DMS53 treated with DMSO at 0.1 percent for 48 hours (cell line): ENCODE measurements at regions not wholly inside any gene's neighbourhood (a gene's known extent, or its start where the extent isn't known, plus 50 kb on each side); places are given as distances from the start of the nearest gene placed in this dataset.
A peak's percentile ranks its signal among the peaks of the same experiment; 100 is the strongest.

Experiments used
- DNase-seq: peaks from one replicate; lab custom pipeline; 2025; ENCODE audit not compliant: unreplicated experiment; lab: John Stamatoyannopoulos, UW

DNA sequence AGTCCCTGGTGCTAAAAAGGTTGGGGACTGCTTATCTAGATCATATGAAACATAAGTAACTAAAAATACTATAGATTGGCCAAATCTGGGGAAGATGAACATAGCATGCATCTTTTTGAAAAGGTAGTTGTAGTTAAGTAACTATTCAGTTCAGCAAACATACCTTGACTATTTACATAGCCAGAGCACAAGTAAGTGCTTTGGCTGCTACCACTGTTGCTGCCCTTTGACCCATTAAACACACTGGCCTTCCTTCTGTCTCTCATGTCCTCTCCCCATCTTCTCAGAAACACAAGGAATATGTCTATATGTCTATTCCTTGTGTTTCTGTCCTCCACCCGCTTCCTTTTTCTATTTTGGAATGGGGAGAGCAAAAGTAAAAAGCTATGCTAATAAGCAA lies 87.9 kb upstream of the SPRY1 start:
- no peak for DNase-seq

DNA sequence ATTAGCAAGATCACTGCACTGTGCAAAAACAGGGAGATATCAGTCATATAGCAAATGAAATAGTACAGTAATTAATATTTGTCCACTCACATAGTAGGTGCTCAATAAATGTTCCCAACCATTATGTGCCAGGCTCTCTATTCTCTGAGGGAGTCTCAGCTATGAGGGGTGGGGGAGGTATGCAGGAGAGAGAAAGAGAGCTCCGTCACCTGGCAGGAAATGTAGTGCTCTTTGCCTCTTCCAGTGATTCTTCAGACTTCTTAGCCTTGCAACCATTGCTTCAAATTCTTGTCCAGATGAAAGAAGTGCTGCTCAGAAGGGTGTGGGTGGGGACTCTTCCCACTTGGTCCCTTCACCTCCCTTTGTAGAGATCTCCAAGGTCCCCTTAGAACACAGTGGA lies 84.5 kb upstream of the SPRY1 start:
- DNase-seq, result no peak

DNA sequence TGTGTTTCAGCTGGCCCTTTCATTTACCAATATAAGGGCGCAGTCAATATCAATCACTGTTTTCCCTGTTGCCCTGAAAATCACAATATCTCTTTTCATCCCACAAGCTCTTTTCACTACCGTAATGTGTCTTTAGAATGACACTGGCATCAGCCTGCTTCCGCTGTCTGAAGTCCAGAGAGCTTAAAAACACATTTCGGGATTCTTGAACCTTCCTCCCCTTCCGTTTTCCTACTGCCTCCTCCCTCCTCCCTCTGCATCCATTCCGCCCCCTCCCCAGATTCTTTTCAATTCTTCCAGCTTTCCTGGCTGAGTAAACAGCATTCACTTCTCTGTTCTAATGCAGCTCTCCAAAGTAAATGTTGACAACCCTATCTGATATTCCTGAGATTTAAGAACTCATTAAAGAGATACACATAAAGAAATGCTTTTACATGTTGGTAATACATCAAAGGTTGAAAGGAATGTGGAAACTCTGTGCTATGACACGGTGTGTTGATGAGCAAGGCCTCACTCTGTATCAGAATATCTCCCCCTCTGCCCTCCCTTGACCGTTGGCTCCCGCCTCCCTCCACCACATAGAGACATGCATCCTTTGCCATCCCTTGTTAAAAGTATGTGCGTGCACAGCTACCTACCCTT lies 83.5 kb upstream of the SPRY1 start:
- no peak for DNase-seq

DNA sequence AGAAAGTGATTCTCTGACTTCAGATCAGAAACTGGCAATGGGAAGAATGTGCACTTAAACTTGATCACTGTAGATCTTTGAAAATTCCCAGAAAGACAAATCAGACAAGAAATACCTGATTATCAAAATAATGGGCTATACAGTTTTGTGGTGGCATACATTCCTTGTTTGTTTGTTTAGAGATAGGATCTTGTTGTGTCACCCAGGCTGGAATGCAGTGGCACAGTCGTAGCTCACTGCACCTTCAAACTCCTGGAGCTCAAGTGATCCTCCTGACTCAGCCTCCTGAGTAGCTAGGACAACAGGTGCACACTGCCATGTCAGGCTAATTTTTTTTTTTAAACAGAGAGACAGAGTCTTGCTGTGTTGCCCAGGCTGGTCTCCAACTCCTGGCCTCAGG lies 81.0 kb upstream of the SPRY1 start:
- DNase-seq, result no peak

DNA sequence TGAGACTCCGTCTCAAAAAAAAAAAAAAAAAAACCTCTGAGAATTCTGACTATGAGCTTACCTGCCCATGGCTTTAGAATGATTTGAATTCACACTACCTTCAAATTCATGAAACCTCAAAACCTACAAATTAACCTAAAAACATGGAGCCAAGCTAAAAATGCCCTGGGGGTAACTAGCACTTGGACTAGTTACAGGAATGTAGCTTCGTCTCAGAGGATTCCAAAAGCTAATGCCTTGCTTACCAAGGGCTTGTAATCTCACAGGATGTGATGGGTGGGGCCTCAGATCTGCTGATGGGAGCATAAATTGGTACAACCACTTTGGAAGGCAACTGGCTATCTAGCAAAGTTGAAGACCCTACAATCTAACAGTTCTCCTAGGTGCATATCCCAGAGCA lies 79.4 kb upstream of the SPRY1 start:
- DNase-seq, result no peak

DNA sequence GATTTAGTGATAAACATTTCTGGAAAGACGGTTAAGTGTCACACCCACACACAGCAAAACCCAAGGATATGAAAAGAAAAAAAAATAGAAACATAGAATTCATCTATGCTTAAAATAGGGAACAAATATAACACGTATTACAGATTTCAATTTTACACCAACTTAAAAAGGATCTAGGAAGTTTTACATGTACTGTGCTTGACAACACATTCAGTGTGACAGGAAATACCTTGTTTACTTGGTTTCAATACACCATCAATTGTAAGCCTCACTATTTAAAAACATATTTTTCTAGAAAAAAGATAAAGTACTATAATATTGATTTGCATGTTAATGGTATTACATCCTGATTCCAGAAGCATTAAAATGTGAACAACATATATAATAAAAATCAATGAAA lies 77.0 kb upstream of the SPRY1 start:
- DNase-seq, result no peak

DNA sequence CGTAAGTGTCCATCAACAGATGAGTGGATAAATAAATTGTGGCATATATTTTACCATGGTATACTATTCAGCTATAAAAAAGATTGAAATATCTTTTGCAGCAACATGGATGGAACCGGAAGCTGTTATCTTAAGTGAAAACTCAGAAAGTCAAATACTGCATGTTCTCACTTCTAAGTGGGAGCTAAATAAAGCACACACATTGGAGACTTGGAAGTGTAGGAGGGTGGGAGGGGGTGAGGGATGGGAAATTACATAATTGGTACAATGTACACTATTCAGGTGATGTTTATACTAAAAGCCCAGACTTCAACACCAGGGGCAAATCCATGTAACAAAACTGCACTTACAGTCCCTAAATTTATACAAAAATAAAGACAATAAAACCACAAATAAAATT lies 72.6 kb upstream of the SPRY1 start:
- no peak for DNase-seq

DNA sequence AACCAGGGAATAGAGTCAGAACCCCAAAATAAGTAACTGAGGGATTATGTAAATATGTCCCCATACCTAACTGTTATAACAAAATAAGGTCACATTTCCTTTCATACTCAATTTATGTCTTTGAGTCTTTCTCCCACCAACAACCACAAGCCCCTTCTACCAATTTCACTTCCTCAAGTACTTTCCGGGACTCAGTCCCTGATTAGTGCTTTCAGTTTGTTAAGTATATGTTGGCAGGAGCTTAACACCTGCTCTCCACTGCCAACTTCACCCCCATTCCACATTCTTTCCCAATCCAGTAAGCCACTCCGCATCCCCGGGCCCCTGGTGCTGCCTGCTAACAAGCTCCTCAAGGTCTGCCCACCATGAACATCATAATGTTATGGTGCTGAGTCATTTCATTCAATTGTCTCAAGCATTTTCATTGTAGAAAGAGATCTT lies 71.3 kb upstream of the SPRY1 start:
- no peak for DNase-seq

DNA sequence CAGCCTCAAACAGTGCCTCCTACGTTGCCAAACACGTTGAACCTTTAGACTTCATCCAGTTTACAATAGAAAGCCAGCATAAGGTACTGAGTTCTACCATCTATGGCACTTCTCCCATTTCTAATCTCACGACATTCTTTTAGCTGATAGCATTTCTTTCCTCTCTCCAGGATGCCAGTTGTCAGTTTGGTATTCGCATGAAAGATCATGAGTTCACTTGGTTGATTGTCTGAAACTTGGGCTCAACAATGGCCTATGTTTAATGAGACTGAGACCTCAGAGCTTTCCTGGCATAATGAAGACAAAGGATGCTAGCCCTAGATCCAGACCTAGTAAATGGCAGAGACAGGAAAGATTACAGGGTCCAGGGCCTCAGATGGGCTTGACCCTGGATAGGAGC lies 69.2 kb upstream of the SPRY1 start:
- DNase-seq, result no peak

DNA sequence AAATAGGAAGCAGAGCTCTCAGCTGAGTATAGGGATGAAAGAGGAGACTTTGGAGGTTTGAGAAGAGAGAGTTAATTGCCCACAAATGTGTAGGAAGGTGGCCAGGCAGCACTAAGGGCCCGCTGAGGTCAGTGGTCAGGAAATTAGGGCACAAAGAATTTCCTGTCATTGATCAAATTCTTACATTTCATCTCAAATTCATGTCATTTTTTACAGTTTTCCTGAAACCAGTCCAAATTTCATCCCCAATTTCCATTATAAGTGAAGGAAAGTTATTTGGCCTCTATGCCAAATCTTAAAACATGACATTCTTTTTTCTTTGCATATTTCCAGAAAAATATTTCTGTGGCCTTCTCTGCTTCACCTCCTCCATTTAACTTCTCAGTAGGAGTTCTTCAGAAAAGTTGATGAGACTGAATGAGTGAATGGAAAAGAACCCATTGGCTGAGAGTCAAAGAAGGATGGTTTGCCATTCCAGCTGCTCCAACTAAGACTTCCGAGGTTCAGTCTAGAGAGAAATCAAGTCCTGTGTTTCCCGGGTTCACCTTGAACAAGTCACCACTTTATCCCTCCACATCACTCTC lies 68.7 kb upstream of the SPRY1 start:
- DNase-seq, result no peak

DNA sequence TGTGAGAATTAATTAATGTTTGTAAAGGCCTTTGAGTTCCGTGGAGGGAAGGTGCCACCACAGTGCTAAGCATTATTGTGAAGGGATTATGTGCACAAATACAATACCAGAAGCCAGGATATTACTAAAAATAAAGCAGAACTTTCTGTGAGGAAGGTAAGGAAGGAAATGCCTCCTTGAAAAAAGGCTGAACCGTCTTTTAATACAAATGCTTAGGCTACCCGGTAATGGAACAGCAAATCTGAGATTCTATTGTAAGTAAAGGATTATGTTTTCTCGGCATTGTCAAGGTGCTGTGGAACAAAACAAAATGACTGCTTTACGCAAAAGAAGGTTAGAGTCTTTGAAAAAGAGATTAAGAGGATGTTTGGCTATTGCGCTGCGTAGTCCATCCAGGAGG lies 57.9 kb upstream of the SPRY1 start:
- no peak for DNase-seq

DNA sequence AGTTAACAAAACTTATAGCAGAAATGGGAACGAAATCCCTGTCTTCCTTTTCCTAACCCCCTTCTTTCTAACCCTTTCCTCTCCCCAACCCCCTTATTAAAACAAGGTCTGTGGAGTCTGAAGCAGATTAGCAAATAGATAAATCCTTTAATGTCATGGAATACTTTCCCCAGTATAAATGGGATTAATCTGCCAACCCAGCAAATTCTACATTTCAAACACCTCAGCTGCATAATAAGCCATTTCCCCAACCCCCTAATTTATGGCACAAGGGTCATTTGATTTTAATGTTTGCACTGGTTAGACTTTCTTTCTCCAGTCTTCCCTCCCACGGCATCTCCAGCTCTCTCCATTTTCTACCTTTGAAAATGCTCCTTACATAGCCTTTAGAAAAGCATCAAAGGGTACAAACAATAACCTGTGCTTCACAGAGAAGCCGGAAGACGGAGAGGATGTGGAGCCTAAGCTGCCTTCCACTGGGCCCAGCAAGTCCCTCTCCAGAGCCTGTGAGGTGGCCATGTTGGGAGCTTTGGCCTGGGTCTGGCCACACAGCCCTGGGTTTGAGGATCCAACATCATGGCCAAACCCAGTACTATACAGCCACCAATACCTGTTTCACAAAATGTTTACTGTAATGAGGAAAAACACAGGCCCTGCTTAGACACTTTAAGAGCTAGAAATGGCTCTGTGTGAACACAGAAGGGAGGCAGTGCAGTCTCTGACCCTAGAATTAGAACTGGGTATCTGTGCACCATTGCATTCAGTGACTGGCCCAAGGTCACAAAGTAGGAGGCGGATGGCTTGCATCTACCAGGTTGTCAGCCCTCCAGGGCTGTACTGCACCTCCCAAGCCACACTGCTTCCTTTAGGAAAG lies 56.9 kb upstream of the SPRY1 start:
- no peak for DNase-seq

DNA sequence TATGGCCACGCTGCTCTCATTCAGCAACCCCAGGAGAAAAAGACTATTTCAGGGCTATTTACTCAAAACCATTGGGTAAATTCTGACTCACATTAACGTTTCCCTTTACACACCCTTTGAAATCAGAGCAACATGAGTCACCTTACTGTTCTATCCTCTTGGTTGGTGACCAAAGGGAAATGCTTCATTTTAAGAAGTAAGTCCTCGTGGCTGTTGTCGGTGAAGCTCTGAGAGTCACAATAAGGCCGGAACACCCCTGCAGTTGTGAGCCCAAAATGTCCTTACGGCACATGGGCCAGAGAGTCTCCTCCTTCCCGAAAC lies 56.3 kb upstream of the SPRY1 start:
- DNase-seq, result peak; percentile 68

DNA sequence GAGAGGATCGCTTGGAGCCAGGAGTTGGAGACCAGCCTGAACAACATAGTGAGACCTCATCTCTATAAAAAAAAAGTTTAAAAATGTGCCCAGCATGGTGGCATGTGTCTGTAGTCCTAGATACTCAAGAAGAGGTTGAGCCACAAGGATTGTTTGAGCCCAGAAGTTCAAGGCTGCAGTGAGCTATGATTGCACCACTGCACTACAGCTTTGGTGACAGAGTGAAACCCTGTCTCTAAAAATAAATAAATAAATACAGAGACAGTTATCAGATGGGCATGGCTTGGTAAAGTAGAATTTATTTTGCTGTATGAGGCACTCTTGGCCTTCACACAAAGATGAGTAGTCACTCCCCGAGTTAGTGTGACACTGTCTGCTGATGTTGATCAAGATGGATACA lies 54.1 kb upstream of the SPRY1 start:
- no peak for DNase-seq

DNA sequence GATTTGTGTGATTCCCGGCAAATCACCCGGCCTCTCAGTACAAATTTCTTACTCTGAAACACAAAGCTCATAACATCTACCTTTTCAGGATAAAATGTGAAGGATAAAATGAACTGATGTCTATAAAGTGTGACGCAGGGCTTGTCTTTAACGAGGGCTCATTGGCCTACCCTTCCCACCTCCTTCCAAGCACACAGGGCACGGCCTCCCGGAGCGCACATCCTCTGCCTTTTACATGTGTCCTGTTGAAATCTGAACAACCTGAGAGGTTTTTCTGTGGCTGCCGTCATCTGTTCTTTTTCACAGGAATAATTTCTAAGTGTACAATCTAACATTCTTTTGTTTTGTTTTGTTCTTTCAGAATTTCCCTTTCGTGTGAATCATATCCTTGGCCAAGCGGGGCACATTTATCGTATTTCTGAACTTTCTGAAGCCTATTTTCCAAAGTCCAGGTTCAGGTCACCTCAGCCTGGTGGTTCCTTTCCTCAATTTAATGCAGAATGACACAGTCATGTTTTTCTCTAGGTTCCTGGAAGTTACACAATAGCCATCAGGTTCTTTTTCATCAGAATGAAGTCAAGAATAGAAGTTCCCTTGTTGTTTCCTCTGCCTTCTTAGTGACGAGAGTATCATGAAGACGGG lies 53.1 kb upstream of the SPRY1 start:
- DNase-seq, result no peak

DNA sequence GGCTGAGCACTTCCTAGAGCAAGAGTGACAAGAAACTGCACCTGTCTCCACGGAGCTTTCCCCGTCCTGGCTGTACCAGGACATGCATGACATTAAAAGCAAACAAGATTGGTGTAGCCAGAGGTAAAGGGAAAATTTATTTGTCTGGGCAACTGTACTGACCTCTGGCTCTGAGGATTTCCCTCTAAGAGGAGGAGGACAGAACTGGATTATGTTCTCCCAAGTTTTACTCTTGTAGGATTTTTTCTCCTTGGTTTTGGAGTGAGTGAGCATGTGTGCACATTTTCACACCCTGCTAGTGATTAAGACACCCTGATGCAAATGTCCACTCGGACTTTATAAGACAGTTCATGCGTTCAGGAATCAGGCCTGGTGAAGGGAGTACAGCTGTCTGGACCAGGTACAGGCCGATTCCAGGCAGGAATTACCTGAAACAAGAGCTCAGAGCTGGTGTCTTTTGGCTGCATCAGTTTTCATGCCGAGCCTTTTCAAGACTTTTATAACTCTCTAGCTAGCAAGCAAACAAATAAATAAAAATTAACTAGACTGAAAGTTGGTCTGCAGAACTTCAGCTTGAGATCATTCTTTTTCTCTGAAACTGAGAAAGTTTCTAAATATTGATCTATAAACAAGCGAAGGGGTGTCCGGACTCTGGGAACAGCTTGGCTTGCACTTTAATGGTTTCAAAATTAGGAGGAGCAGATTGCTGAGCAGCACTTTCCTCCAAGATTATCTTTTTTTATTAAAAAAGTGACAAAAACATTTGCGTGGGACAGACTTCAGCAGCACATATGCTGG lies 51.3 kb upstream of the SPRY1 start:
- no peak for DNase-seq

DNA sequence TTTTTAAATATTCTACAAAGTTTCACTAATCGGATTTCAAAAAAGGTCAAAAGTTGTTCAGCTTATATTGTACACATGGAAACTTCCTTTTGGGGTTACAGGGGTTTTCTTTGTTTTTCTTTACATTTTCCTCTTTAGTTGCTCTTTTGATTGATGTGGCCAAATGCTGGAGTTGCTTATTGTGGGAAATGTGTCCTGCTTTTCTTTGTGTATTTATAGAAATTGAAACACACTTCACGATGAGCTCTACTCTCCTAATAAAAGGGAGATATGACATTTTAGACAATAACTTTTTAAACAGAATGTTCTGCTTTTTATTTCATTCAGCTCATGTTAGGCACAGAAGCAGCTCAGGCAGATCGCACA lies 50.7 kb upstream of the SPRY1 start:
- DNase-seq, result no peak

DNA sequence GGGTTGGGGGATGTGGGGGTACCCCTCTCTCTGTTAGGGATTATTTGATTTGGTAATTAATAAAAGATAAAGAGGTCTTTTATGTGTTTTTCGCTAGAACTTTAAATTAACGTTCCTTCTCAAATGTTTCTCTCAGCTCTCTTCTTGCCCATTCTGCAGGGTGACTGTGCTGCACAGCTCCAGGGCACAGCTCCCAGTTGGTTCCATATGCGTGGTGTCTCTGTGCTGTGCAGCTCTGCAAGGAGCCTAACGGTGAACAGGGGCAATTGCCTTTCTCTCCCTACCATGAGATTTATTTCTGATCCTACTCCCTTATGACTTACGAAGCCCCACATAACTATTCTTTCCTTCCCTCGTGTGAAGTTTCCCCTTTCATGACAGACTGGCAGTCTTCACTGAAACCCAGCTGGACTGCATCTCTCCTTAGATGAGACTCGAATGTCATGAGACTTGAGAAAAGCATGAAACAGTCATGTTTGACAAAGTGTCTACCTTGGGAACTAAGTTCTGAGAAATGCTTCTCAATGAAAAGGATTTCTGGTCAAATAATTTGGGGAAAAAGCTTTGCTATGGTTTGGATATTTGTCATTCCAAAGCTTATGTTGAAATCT lies 50.2 kb upstream of the SPRY1 start:
- no peak for DNase-seq
